ENCODE measurements at regions not wholly inside any gene's neighbourhood (a gene's known extent, or its start where the extent isn't known, plus 50 kb on each side); places are given as distances from the start of the nearest gene placed in this dataset.

DNA sequence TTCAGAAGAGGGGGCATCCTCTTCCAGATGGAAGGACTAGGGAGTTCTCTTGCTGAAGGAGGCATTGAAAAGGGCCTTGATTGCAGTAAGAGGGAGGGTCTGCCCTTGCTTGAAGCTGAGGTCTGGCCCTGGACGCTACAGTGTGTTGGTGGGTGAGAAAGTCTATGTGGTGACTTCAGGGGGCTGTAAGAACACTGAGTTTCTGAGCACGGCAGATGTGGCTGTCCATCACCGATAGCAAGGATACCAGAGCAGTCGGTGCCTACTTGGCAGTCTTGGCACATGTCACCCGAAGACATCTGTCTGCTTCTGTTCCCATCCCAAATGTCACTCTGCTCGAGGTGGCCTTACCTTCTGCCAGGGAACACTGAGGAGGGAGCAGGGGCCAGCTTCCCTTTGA is 631.1 kb upstream of the CFAP20DC start:
- Histone ChIP-seq H3K4me3 (no peak overlapping the region), H3K27ac (no peak overlapping the region), H3K36me3 (replicated peaks in 1 of 2) (no peaks in the 10 kb centered on the region), H3K27me3 (no peaks in the 10 kb centered on the region), H3K9me3 (replicated peaks in 1 of 3) (no peaks in the 10 kb centered on the region), H3K4me1 (replicated peaks in 1 of 2) (no peaks in the 10 kb centered on the region)
- intact Hi-C loops (cut with DNase I) = no loop called here
- 84 to 91% (median 84%) methylated on average over 6 of the region's 6 CpGs for WGBS, 4 donors
- TF ChIP-seq, protein P1, sequence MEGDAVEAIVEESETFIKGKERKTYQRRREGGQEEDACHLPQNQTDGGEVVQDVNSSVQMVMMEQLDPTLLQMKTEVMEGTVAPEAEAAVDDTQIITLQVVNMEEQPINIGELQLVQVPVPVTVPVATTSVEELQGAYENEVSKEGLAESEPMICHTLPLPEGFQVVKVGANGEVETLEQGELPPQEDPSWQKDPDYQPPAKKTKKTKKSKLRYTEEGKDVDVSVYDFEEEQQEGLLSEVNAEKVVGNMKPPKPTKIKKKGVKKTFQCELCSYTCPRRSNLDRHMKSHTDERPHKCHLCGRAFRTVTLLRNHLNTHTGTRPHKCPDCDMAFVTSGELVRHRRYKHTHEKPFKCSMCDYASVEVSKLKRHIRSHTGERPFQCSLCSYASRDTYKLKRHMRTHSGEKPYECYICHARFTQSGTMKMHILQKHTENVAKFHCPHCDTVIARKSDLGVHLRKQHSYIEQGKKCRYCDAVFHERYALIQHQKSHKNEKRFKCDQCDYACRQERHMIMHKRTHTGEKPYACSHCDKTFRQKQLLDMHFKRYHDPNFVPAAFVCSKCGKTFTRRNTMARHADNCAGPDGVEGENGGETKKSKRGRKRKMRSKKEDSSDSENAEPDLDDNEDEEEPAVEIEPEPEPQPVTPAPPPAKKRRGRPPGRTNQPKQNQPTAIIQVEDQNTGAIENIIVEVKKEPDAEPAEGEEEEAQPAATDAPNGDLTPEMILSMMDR (IDR thresholded peaks at IDR 0.05) = no peak
- no peak for TF ChIP-seq POLR2A (IDR thresholded peaks at IDR 0.05)
- no peak for DNase-seq

GRCh38 chr3:59677747-59678702 is 628.2 kb upstream of the CFAP20DC start:
- Histone ChIP-seq H3K27me3 (no peaks in the 10 kb centered on the region), H3K4me1 (replicated peaks in 1 of 2) (no peaks in the 10 kb centered on the region), H3K27ac (no peak overlapping the region), H3K36me3 (replicated peaks in 1 of 2) (no peaks in the 10 kb centered on the region), H3K4me3 (no peak overlapping the region), H3K9me3 (replicated peaks in 1 of 3) (no peaks in the 10 kb centered on the region)
- no peak for TF ChIP-seq POLR2A (IDR thresholded peaks at IDR 0.05)
- TF ChIP-seq, protein P1 (IDR thresholded peaks at IDR 0.05) = no peak
- no peak for DNase-seq
- intact Hi-C loops (cut with DNase I) = no loop called here
- 80 to 84% (median 83%) methylated on average over 11 of the region's 11 CpGs for WGBS, 4 donors

- Histone ChIP-seq H3K9me3 (replicated peaks in 1 of 3) (no peaks in the 10 kb centered on the region), H3K36me3 (replicated peaks in 1 of 2) (no peaks in the 10 kb centered on the region), H3K27ac (no peak overlapping the region), H3K4me1 (replicated peaks in 1 of 2) (no peaks in the 10 kb centered on the region), H3K4me3 (no peak overlapping the region), H3K27me3 (no peaks in the 10 kb centered on the region)
- DNase-seq = no peak
- TF ChIP-seq POLR2A (IDR thresholded peaks at IDR 0.05) = no peak
- TF ChIP-seq, protein P1 (IDR thresholded peaks at IDR 0.05) = no peak
- intact Hi-C loops (cut with DNase I) = no loop called here
- 73 to 98% (median 89%) methylated on average over 2 of the region's 2 CpGs for WGBS, 4 donors
Measured at GRCh38 chr3:59675495-59675894, 625.7 kb upstream of the CFAP20DC start.

- Histone ChIP-seq H3K4me3 (no peak overlapping the region), H3K27ac (no peak overlapping the region), H3K9me3 (replicated peaks in 1 of 3) (no peaks in the 10 kb centered on the region), H3K27me3 (no peaks in the 10 kb centered on the region), H3K4me1 (replicated peaks in 1 of 2) (no peaks in the 10 kb centered on the region), H3K36me3 (replicated peaks in 1 of 2) (no peaks in the 10 kb centered on the region)
- DNase-seq = no peak
- intact Hi-C loops (cut with DNase I) = no loop called here
- 87 to 95% (median 93%) methylated on average over 2 of the region's 2 CpGs for WGBS, 4 donors
- TF ChIP-seq, protein P1 (IDR thresholded peaks at IDR 0.05) = no peak
- TF ChIP-seq POLR2A (IDR thresholded peaks at IDR 0.05) = no peak
Measured at GRCh38 chr3:59663076-59663850, 613.4 kb upstream of the CFAP20DC start.
